K562 (cell line): ENCODE measurements at regions not wholly inside any gene's neighbourhood (a gene's known extent, or its start where the extent isn't known, plus 50 kb on each side); places are given as distances from the start of the nearest gene placed in this dataset.

Experiments
- BMI1 ChIP-seq: fragments of 150-350 bp; IDR thresholded peaks from 2 replicates; pipeline ENCODE4 v1.6.1; 2014; ENCODE audit warnings: low read length
- BRF1 ChIP-seq: IDR thresholded peaks from 3 replicates; pipeline ENCODE4 v1.6.1; 2011; ENCODE audit warnings: borderline replicate concordance, mild to moderate bottlenecking; ENCODE audit not compliant: insufficient read length; ENCODE audit errors: extremely low read depth
- CBX2 ChIP-seq: fragments of 200-600 bp; sonication (generic); IDR thresholded peaks from one replicate; pipeline ENCODE4 v1.6.1; 2012; ENCODE audit warnings: mild to moderate bottlenecking, low read length, inconsistent platforms; ENCODE audit not compliant: insufficient read depth, poor library complexity, severe bottlenecking
- CEBPB ChIP-seq: fragments of 450-650 bp; IDR thresholded peaks from 2 replicates; pipeline ENCODE4 v1.6.1; 2016; ENCODE audit warnings: missing genetic modification characterization, missing compliant biosample characterization
- HSF4 ChIP-seq: fragments of 250-450 bp; sonication (Bioruptor Pico); IDR thresholded peaks from 2 replicates; pipeline ENCODE4 v2.1.2; 2022; ENCODE audit warnings: mild to moderate bottlenecking, moderate library complexity, borderline replicate concordance
- MIER1 ChIP-seq: fragments of 450-650 bp; IDR thresholded peaks from 2 replicates; pipeline ENCODE4 v1.6.1; 2016; ENCODE audit warnings: antibody characterized with exemption, mild to moderate bottlenecking, low read depth
- NCOA2 ChIP-seq, 2 experiments: fragments of 450-650 bp; IDR thresholded peaks; 2 replicates each; pipeline ENCODE4 v1.6.1; 2018; ENCODE audit warnings: mild to moderate bottlenecking in 2 of 2, moderate library complexity in 1 of 2; ENCODE audit not compliant: partially characterized antibody in 2 of 2
- RFX5 ChIP-seq: IDR thresholded peaks from 2 replicates; pipeline ENCODE4 v1.6.1; 2011; ENCODE audit warnings: low read depth, mild to moderate bottlenecking, improper control_type of control experiment, low read length
- TF ChIP-seq, protein P1 (sequence below): fragments of 450-650 bp; IDR thresholded peaks from 2 replicates; pipeline ENCODE4 v1.6.1; 2016; ENCODE audit warnings: mild to moderate bottlenecking, moderate library complexity

DNA sequence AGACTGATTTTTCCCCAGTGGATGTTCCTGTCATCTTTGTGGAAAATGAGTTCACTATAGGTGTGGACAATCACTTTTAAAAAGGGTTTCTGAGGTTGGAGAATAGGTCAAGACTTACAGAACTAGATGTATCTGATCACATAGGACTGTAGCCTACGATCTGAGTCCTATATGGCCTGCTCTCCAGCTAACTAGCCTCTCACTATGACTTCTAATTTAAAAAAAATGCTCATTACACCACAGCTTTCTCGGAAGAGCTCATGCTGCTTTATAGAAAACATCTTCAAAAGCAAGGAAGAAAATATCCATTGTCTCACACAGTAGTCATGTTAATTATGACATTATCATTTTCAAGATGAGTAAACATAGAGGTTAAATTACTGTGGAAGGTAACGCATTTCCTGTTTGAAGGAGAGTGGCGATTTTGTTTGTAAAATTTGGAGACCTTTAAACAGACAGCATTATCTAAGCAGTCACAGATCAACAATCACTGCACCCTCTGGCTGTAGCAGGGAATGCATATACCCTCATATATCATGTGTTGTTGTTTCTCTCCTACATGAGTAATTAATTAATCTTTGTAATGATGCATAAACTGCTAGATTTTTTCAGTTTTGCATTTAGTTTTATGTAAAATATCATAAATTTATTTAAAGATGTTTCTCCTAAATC, 573.7 kb downstream of the GABRG2 start (continued):
- TF ChIP-seq, protein P1, sequence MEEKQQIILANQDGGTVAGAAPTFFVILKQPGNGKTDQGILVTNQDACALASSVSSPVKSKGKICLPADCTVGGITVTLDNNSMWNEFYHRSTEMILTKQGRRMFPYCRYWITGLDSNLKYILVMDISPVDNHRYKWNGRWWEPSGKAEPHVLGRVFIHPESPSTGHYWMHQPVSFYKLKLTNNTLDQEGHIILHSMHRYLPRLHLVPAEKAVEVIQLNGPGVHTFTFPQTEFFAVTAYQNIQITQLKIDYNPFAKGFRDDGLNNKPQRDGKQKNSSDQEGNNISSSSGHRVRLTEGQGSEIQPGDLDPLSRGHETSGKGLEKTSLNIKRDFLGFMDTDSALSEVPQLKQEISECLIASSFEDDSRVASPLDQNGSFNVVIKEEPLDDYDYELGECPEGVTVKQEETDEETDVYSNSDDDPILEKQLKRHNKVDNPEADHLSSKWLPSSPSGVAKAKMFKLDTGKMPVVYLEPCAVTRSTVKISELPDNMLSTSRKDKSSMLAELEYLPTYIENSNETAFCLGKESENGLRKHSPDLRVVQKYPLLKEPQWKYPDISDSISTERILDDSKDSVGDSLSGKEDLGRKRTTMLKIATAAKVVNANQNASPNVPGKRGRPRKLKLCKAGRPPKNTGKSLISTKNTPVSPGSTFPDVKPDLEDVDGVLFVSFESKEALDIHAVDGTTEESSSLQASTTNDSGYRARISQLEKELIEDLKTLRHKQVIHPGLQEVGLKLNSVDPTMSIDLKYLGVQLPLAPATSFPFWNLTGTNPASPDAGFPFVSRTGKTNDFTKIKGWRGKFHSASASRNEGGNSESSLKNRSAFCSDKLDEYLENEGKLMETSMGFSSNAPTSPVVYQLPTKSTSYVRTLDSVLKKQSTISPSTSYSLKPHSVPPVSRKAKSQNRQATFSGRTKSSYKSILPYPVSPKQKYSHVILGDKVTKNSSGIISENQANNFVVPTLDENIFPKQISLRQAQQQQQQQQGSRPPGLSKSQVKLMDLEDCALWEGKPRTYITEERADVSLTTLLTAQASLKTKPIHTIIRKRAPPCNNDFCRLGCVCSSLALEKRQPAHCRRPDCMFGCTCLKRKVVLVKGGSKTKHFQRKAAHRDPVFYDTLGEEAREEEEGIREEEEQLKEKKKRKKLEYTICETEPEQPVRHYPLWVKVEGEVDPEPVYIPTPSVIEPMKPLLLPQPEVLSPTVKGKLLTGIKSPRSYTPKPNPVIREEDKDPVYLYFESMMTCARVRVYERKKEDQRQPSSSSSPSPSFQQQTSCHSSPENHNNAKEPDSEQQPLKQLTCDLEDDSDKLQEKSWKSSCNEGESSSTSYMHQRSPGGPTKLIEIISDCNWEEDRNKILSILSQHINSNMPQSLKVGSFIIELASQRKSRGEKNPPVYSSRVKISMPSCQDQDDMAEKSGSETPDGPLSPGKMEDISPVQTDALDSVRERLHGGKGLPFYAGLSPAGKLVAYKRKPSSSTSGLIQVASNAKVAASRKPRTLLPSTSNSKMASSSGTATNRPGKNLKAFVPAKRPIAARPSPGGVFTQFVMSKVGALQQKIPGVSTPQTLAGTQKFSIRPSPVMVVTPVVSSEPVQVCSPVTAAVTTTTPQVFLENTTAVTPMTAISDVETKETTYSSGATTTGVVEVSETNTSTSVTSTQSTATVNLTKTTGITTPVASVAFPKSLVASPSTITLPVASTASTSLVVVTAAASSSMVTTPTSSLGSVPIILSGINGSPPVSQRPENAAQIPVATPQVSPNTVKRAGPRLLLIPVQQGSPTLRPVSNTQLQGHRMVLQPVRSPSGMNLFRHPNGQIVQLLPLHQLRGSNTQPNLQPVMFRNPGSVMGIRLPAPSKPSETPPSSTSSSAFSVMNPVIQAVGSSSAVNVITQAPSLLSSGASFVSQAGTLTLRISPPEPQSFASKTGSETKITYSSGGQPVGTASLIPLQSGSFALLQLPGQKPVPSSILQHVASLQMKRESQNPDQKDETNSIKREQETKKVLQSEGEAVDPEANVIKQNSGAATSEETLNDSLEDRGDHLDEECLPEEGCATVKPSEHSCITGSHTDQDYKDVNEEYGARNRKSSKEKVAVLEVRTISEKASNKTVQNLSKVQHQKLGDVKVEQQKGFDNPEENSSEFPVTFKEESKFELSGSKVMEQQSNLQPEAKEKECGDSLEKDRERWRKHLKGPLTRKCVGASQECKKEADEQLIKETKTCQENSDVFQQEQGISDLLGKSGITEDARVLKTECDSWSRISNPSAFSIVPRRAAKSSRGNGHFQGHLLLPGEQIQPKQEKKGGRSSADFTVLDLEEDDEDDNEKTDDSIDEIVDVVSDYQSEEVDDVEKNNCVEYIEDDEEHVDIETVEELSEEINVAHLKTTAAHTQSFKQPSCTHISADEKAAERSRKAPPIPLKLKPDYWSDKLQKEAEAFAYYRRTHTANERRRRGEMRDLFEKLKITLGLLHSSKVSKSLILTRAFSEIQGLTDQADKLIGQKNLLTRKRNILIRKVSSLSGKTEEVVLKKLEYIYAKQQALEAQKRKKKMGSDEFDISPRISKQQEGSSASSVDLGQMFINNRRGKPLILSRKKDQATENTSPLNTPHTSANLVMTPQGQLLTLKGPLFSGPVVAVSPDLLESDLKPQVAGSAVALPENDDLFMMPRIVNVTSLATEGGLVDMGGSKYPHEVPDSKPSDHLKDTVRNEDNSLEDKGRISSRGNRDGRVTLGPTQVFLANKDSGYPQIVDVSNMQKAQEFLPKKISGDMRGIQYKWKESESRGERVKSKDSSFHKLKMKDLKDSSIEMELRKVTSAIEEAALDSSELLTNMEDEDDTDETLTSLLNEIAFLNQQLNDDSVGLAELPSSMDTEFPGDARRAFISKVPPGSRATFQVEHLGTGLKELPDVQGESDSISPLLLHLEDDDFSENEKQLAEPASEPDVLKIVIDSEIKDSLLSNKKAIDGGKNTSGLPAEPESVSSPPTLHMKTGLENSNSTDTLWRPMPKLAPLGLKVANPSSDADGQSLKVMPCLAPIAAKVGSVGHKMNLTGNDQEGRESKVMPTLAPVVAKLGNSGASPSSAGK = no peak
- TF ChIP-seq BRF1 = no peak
- no peak for TF ChIP-seq BMI1
- no peak for TF ChIP-seq NCOA2 (IDR thresholded peaks at IDR 0.05; ENCODE audit: partially characterized antibody in 2 of 2)
- no peak for TF ChIP-seq CEBPB (tag)
- no peak for TF ChIP-seq RFX5
- TF ChIP-seq MIER1 = no peak
- no peak for TF ChIP-seq HSF4 (CRISPR knock-in tag)
- no peak for TF ChIP-seq CBX2
